Activated T-helper 9 cell treated with anti-CD3 and anti-CD28 coated beads, Interleukin-2, amount 50 U/mL, for 16 hours (primary cell): ENCODE measurements at regions not wholly inside any gene's neighbourhood (a gene's known extent, or its start where the extent isn't known, plus 50 kb on each side); places are given as distances from the start of the nearest gene placed in this dataset.

ENCODE experiments used
- DNase-seq: peaks from one replicate; pipeline ENCODE4 v3.0.0-alpha.2; 2020; ENCODE audit warnings: low read depth

DNA sequence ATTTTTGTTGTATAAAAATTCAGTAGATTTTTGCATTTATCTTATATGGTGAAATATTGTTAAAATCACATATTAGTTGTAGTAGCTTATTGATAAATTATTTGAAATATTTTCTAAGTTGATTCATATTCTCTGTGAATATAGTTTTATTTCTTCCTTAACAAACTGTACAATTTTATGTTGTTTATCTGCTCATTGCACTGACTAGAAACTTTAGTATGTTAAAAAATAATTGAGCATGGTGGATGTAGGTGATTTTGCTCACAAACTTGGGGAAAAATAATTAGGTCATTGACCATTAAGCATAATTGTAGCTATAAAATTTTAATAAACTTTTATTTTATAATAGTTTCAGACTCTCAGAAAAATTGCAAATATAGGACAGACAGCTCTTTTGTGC lies 1445.3 kb upstream of the MIR17HG start:
- no peak for DNase-seq

DNA sequence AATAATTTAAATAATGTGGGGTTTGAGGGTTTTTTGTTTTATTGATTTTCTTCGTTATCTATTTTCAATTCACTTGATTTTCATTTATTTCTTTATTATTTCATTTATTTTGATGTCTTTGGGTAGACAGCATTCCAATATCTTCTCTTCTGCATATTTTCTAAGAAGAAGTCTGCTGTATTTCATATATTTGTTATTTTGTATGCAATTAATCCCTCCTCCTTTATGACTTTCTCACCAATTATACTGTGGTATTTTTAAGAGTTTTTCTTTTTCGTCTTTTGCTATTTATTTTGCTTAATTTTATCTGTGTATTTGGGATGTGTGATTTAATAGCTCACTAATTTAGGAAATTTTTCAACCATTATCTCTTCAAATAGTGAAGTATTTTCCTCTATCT lies 1444.4 kb upstream of the MIR17HG start:
- DNase-seq = no peak

DNA sequence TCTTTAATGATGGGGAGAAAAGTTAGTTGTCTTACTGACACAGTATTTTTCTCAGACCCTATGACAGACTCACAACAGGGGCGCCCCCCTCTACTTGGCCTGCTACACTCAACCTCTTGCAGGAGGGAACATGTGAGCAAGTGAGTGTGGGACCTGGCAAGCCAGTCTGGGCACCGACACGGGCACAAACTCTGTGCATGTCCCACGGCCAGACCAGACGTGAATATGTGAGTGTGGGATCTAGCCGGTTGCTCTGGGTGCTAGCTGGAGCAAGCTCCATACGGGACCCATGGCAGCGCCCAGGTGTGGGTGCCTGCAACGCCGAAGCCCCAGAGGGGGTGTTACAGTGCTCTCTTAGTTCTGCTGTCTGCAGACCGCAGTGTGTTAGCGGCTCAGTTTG lies 1437.3 kb upstream of the MIR17HG start:
- DNase-seq = no peak

DNA sequence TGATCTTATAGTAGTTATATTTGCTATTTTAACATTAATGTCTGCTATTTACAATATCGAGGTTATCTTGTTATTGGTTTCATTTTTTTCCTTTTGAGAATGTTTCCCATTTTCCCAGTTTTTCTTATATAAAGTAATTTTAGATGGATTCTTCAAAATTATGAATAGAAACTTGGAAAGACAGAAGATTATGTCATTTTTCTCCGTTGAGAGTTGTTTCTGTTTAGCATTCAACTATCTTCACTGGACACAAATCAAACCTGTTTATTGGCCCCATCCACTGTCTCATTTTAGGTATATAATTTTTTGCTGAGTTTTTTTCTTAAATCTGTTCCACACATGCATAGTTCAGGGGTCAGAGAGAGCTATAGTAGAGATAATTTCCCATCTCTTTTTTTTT lies 1430.9 kb upstream of the MIR17HG start:
- no peak for DNase-seq

DNA sequence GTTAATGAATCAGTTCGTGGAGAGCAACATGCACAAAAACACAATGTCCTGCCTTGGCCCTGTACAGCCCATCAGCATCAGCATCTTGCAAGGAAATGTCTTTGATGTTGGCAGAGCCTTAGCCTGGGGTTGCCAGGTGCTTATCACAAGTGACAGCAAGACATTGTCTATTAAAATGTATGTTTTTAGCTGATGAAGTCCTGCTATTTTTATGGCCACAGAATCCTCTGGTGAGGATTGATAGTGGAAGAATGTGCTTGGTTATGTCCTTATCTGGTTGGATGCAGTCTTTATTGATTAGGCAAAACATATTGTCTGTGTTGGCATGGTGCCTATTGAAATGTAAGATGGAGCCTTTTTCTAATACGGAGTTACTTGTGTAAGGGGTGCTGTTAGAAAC lies 1427.0 kb upstream of the MIR17HG start:
- DNase-seq = no peak

DNA sequence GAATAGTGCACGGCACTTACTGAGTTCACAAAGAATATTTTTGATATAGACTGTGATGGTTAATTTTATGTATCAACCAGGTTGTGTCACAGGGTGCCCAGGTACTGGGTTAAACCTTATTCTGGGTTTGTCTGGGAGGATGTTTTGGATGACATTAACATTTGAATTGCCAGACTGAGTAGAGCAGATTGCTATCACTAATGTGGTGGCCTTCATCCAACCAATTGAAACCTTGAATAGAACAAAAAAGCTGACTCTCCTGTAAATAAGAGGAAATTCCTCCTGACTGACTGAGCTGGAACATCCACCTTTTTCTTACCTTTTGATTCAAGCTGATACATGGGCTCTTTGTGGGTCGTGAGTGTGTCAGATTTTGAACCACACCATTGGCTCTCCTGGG lies 1424.4 kb upstream of the MIR17HG start:
- no peak for DNase-seq

DNA sequence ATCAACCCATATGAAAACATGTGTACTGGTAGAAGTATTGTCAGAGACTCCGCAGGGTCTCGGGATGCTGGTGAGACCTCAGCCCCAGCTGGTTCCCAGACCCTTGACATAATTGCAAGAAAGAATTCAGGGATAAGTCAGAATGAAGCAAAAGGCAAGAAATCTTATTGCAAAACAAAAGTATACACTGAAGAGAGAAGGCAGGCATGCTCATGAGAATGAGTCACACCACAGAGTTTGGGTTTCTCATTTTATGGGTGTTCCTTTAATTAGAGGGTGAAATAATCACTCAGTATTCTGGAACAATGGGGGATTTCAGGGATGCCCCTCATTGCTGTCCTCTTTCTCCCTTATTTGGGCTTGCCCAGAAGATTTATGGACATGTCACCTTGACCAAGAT lies 1423.8 kb upstream of the MIR17HG start:
- no peak for DNase-seq

DNA sequence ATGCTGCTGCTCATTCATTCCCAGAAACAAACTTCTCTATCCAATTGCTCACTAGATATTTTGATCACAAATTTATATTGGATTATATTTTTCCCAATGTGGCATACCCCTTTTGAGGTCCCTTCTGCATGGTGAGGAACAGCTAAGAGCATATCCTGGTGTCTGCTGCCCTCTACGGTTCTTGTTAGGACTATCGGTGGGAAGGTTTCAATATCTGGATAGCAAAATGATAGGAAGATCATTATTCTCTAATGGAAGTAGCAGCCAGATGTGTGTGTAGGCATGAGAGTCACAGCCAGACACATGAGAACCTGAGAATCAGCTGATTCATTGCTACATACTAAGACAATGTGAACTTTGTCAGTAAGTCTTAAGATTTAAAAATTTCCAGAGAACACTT lies 1422.4 kb upstream of the MIR17HG start:
- no peak for DNase-seq

DNA sequence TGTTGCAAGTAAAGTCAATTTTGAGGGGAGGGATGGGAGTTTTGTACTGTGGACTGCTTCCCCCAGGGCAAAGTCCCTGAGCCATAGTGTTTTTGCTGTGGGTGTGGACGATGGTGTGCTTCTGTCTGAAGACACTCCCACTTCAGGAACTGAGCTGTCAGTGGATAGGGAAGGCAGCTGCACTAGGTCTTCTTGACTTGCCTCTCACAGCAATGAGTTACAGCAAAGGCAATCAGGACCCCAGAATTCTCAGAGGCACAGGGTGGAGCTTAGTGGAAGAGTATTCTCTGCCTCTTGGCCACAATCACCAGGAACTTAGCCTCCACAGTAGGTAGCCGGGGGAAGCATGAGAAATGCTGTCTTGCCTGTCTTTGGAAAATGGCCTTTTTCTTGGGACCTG lies 1416.6 kb upstream of the MIR17HG start:
- no peak for DNase-seq

DNA sequence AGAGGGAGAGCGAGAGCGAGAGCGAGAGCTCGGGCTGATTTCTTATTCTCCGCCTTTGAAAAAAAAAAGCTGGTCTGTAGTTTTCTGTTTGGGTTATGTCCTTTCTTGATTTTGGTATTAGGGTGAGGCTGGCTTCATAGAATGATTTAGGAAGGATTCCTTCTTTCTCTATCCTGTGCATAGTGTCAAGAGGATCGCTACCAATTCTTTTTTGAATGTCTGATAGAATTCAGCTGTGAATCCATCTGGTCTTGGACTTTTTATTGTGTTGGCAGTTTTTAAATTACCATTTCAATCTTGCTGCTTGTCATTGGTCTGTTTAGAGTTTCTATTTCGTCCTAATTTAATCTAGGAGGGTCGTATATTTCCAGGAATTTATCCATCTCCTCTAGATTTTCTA lies 1414.6 kb upstream of the MIR17HG start:
- DNase-seq = no peak

DNA sequence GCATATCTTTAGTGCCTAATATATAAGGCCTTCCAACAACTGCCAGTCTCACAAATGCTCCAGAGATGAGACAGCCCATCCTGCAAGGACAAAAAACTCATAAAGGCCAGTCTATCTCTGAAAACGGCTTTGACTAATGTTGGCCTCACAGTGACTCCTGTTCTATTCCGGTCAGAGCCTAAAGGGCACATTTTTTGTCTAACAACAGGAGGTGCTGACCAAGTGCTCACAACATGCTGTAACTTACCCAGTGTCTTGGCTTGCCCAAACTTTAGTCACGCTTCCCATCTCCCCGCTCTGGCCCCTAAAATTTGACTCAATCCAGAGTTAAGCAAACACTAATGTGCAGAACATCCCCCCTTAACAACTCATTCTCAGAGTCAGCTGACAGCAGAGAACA lies 1411.2 kb upstream of the MIR17HG start:
- no peak for DNase-seq

DNA sequence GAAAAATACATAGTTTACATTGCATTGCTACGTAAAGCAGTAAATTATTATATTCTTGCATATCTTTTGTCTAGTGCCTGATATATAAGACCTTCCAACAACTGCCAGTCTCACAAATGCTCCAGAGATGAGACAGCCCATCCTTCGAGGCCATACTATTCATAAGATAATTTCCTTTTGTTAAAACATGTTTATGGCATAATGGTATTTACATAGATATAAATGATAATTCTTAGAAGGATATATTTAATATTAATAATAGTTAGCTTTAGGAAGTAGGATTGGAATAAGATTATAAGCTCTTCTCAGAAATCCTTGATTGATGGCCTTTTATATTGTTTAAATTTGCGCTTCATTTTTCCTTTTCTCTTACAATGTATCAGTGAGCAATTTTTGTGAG lies 1410.1 kb upstream of the MIR17HG start:
- no peak for DNase-seq

DNA sequence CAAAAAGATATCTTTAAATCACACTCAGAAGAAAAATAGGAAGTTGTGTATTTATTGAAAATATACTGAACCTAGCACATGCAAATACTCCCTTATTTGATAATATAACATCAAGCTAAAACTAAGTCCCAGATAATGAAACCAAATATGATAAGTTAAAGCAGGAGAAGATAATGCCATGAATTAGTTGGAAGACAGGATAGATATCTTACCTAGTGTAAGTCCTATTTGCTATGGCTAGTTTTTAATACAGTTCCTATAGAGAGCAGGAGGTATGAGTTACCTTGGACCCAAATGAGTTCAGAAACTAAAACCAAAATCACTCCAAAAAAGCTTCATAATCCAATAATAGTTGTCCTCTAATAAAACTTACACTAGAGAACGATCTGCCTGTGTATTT lies 1407.1 kb upstream of the MIR17HG start:
- no peak for DNase-seq

DNA sequence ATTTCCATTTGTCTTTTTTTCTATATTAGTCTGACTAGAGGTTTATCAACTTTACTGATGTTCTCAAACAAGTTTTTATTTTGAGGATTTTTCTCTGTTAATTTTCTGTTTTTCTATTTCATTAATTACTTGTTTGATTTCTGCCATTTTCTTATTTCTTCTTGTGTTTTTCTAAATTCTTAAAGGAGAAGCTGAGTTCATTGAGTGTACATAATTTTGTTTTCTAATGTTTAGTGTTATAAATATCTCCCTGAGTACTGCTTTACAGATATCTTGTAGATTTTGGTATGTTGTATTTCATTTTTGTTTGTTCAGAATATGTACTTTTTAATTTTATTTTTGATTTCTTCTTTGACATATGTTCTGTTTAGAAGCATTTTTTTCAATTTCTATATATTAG lies 1404.3 kb upstream of the MIR17HG start:
- DNase-seq = no peak

DNA sequence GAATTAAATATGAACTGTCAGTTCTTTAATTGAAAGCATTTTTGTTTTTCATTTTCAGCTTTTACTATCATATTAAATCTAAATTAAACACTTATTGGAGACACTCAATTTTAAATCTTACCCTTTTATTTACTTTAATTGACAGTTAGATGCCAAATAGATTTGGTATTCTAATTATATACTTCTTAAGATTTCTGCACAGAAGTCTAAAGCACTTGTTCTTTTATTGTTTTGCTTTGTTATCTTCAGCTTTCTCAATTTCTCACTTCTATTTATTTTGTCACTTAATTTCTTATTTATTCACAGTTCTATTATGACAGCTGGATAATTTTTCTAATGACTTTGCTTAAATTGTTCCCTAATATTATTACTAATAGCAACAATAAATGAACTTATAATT lies 1397.3 kb upstream of the MIR17HG start:
- no peak for DNase-seq

DNA sequence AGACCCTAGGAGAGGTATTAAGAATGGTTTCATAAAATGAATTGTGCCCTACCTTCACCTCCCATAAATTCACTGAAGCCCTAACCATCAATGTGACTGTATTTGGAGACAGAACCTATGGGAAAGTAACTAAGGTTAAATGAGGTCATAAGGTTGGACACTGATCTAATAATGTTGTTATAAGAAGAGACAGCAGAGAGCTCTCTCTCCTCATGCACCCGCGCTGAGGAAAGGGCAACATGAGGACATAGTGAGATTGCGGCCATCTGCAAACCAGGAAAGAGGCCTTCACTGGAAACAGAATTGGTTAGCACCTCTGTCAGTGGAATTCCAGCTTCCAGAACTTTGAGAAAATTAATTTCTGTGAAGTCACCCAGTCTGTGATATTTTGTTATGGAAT lies 1396.1 kb upstream of the MIR17HG start:
- DNase-seq = no peak

DNA sequence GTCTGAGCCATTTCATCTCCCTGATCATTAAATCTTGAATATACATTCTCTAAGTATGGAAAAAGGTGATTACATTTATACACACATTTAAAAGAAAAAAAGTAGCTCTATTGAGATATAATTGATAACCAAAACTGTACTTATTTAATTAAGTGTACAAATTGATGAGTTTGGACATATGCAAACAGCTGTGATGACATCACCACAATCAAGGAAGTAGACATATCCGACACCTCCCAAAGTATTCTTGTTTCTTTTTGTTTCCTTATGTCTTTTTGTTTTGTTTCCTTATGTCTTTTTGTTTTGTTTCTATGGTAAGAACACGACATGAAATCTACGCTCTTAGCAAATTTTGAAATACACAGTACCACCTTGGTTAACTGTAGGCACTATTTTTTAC lies 1393.9 kb upstream of the MIR17HG start:
- DNase-seq = no peak

DNA sequence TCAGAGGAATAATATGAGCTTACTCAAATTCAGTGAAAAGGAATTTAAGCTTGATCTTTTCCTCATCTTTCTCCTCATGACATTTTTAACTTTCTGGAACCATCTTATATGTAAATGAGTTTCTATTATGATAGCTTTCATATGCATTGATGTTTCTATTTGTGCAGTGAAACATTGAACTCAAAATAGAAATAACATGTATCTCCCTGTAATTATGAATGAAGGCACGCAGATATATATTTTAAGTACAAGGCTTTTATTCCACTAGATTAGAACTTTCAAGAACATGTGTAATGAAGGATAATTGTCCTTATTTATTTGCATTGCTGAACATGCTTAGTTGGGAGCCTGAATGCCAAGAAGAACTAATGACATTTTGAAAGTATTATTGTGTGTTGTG lies 1391.7 kb upstream of the MIR17HG start:
- no peak for DNase-seq

DNA sequence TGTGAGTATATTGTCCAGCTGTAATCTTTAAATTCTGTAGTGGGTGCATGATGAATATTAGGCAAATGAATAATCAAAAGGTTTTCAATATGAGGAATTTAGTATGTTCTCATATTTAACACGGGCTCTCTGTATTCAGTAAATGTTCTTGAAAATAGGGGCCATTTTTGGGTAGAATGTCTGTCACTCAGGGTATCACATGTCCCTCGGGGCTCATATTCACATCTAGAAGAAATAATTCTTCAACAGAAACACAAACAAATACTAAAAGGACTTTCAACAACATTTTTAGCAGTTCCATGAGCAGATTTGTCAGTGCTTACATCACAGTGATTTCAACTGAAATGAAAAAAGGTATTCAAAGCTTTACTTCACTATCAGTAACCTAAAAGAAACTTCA lies 1388.4 kb upstream of the MIR17HG start:
- no peak for DNase-seq

DNA sequence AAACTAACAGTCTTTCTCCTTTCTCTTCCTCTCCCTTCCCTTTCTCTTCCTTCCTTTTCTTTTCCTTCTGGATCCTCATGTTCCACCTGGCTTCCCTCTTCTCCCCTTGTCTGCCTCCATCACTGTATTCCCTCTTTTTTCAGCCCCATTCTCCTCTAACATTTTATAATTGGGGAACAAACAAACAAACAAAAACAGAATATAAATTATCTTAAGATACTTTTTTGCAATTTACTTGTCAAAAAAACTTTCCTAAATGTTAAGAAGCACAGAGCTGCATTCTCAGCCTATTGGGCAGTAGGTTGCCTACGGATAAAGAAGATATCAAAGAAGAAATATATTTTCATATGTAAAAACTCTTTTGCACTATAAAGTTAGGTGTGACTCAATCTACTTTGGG lies 1382.2 kb upstream of the MIR17HG start:
- no peak for DNase-seq

DNA sequence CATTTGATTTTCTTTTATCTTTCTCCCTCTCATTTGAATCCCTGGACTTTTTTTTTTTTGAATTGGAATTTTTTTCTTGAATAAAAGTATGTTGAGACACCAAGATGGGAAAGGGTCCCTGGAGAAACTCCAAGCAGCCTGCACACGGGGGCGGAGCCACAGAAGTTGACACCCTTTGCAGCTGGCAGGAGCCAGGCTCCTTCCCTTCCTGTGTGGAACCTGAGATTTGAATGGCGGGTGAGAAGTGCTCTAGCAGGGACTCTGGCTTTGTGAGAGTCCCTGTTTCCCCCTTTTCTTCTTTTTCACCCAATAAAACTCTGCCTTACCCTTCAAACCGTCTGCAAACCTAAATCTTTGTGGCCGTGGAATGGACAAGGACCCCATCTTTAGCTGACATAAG lies 1381.0 kb upstream of the MIR17HG start:
- DNase-seq = no peak

DNA sequence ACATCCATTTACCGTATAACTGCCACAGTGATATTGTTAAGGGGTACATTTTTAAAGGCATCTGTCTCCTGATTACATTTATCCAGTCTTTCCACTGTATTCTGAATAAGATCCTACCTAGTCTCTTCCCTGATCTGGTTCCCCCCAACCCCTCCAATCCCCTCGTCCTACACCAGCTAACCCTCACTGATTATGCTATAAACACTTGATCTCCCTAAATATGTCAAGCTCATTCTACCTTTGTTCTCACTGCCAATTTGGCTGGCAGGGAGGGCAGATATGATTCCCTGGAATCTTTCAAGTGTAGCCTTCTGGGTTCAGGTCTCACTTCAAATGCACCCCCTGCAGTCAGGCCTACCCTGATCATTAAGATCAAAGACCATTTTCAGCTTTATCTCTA lies 1379.8 kb upstream of the MIR17HG start:
- DNase-seq = no peak

DNA sequence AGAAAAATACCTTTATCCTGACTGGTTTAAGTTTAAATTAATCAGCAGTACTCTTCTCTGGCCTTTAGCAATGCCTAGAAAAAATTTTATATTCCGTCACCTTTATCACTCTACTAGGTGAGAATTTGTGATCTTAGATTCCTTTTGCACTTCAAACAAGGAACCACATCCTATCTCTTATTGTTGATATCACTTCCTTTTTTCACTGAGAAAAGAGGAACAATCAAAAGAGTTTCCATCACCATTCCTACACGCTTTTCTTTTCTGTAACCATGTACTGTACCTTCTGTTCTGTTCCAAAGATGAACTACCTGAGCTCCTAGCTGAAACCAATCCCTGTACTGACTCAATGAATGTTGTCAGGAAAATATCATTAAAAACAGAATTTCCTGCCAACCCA lies 1379.0 kb upstream of the MIR17HG start:
- no peak for DNase-seq

DNA sequence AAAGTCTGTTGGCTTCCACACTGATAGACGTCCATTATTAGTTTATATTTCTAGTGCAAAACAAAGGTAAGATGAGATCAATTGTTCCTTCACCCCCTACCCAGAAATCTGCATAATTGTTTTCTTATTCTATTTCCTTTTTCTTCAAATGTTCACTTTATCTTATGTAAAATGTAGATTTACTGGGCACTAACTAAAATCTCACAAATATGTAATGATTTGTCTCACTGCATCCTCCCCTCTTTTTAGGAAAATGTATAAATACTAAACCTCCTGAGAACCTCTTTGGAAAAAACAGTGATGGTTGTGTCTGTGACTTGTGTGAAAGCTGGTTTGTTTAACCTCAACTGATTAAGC lies 1377.2 kb upstream of the MIR17HG start:
- DNase-seq = no peak

DNA sequence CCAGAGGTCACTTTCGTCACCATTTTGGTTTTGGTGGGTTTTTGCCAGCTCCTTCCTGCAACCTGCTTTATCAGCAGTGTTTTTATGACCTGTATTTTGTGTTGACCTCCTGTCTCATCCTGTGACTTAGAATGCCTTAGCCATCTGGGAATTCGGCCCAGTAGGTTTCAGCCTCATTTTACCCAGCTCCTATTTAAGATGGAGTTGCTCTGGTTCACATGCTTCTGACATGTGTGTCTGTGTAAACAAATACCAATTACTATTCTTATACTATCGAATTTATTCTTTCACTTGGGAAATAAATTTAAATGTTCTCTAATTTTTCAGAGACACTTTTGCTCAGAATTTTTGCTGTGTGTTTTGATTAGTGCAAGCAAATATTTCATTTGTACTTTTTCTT lies 1370.3 kb upstream of the MIR17HG start:
- no peak for DNase-seq

DNA sequence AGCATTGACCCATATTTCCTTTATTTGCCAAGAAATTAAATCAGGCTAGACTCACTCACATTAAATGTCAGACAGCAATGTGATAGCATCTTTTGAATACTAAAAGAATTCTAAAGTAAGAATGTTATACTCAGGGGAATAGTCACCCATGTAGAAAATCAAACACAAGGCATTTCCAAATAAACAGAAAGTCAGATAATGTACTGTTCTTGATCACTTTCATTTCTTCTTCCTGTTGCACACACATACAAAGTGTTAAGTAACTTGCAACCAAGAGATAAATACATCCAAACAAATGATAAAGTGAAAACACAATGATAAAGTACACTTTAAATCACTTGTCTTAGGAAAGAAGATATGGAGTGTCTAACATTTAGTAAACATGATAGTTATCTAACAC lies 1366.6 kb upstream of the MIR17HG start:
- no peak for DNase-seq
